HepG2 (cell line): ENCODE measurements at regions not wholly inside any gene's neighbourhood (a gene's known extent, or its start where the extent isn't known, plus 50 kb on each side); places are given as distances from the start of the nearest gene placed in this dataset.

Experiments
- ATAC-seq: fragments of 200-7000 bp; cut with Tn5 transposase; 3 replicates; pipeline ENCODE4 v1.9.1; 2020; ENCODE audit warnings: mild to moderate bottlenecking, moderate library complexity
- BruUV-seq: library from RNA; stranded (reverse); fragments of 400-500 nt; replicated peaks from 2 replicates; lab custom pipeline; 2021; lab: Mats Ljungman, UMichigan
- CTCF ChIA-PET: fragments of 300-600 bp; formaldehyde crosslinking; extraction: SDS; loops from one replicate; lab custom pipeline; 2021; ENCODE audit warnings: low total read pairs, inconsistent platforms, low intra/inter-chr PET ratio; lab: Yijun Ruan, JAX
- POLR2A ChIA-PET: fragments of 350-600 bp; sonication (Branson Sonifier 250); formaldehyde crosslinking; loops from one replicate; lab custom pipeline; 2020; ENCODE audit warnings: antibody characterized with exemption, inconsistent platforms; lab: Yijun Ruan, JAX
- DNase-seq: peaks from one replicate; pipeline ENCODE4 v3.0.0-alpha.2; 2015; ENCODE audit warnings: low spot score
- FAIRE-seq: peaks from 3 replicates; lab custom pipeline; 2011; peaks lifted over from hg19 to GRCh38; lab: Jason Lieb, UNC
- H2AFZ ChIP-seq: one replicate; pipeline ENCODE4 v1.6.1; 2011; ENCODE audit warnings: low read length, inconsistent platforms
- H3K27ac ChIP-seq: fragments of 300-600 bp; 3 replicates; pipeline ENCODE4 v1.8.0; 2011; ENCODE audit warnings: mixed run types, mild to moderate bottlenecking, mixed read lengths, low read length, inconsistent platforms; ENCODE audit not compliant: insufficient read depth; ENCODE audit errors: extremely low read length
- H3K27me3 ChIP-seq, 2 experiments: fragments of 200-600 bp in 1 of 2; 2 replicates in 1 of 2; 3 replicates in 1 of 2; pipeline versions ENCODE4 v1.6.0 to v1.8.0; 2011; ENCODE audit warnings: low read length in 2 of 2, mild to moderate bottlenecking in 2 of 2, moderate library complexity in 2 of 2, inconsistent platforms in 1 of 2; ENCODE audit not compliant: insufficient read depth in 2 of 2, control insufficient read depth in 1 of 2
- H3K36me3 ChIP-seq, 2 experiments: fragments of 200-600 bp in 1 of 2; replicated peaks in 1 of 2; 2 replicates in 1 of 2; 3 replicates in 1 of 2; pipeline versions ENCODE4 v1.5.1 to v1.8.0; 2011; ENCODE audit warnings: low read length in 2 of 2, inconsistent platforms in 1 of 2; ENCODE audit not compliant: insufficient read depth in 2 of 2, control insufficient read depth in 1 of 2
- H3K4me1 ChIP-seq: 2 replicates; pipeline ENCODE4 v1.5.1; 2012; ENCODE audit warnings: low read length, inconsistent platforms; ENCODE audit not compliant: insufficient read depth
- H3K4me2 ChIP-seq: 2 replicates; pipeline ENCODE4 v1.6.0; 2011; ENCODE audit warnings: low read depth, low read length, inconsistent platforms
- H3K4me3 ChIP-seq, 3 experiments: fragments of 200-600 bp in 1 of 3; sonication (generic), shearing (Covaris generic) in 1 of 3; replicated peaks in 1 of 3; 2 replicates each; pipeline ENCODE4 v1.5.1; 2011 to 2016; ENCODE audit warnings: low read length in 3 of 3, inconsistent platforms in 2 of 3, low read depth in 2 of 3, mild to moderate bottlenecking in 2 of 3, control low read depth in 1 of 3, mixed read lengths in 1 of 3; ENCODE audit not compliant: insufficient read depth in 1 of 3
- H3K79me2 ChIP-seq: one replicate; pipeline ENCODE4 v1.6.1; 2011; ENCODE audit warnings: low read length, inconsistent platforms; ENCODE audit not compliant: insufficient read depth
- H3K9ac ChIP-seq: 2 replicates; pipeline ENCODE4 v1.6.0; 2011; ENCODE audit warnings: mild to moderate bottlenecking, low read depth, low read length, inconsistent platforms; ENCODE audit not compliant: insufficient read depth
- H3K9me3 ChIP-seq: 2 replicates; pipeline ENCODE4 v1.5.1; 2012; ENCODE audit warnings: mild to moderate bottlenecking, low read length
- H4K20me1 ChIP-seq: 2 replicates; pipeline ENCODE4 v1.6.0; 2011; ENCODE audit warnings: inconsistent platforms, mild to moderate bottlenecking, low read length, moderate library complexity; ENCODE audit not compliant: insufficient read depth
- BRD4 ChIP-seq: sonication (generic); formaldehyde crosslinking; IDR thresholded peaks from 2 replicates; pipeline ENCODE4 v1.4.0; 2020; ENCODE audit warnings: missing genetic modification reagents
- CAMTA2 ChIP-seq: sonication (generic); formaldehyde crosslinking; IDR thresholded peaks from 2 replicates; pipeline ENCODE4 v1.4.0; 2020; ENCODE audit warnings: mild to moderate bottlenecking, missing genetic modification reagents, borderline replicate concordance
- ELF3 ChIP-seq: IDR thresholded peaks from 2 replicates; pipeline ENCODE4 v1.6.1; 2016; ENCODE audit warnings: missing genetic modification reagents, missing compliant biosample characterization
- HMG20A ChIP-seq: IDR thresholded peaks from 2 replicates; pipeline ENCODE4 v1.6.1; 2016; ENCODE audit warnings: borderline replicate concordance
- HNRNPK ChIP-seq: fragments of 200-400 bp; formaldehyde crosslinking; IDR thresholded peaks from 2 replicates; pipeline ENCODE4 v1.6.1; 2018; ENCODE audit warnings: low read length, low read depth, moderate library complexity, mild to moderate bottlenecking; ENCODE audit not compliant: poor library complexity, severe bottlenecking
- IKZF1 ChIP-seq: fragments of 450-650 bp; IDR thresholded peaks from 2 replicates; pipeline ENCODE4 v1.7.1; 2016
- KLF9 ChIP-seq: IDR thresholded peaks from 2 replicates; pipeline ENCODE4 v1.6.1; 2016; ENCODE audit warnings: low read depth
- MEIS1 ChIP-seq: sonication (generic); formaldehyde crosslinking; IDR thresholded peaks from 2 replicates; pipeline ENCODE4 v1.9.0; 2021; ENCODE audit warnings: mild to moderate bottlenecking, missing genetic modification reagents, moderate library complexity, borderline replicate concordance
- PPARG ChIP-seq: conservative IDR thresholded peaks from 2 replicates; pipeline ENCODE4 v1.6.1; 2016; ENCODE audit warnings: missing biosample characterization, missing genetic modification reagents
- RAD51 ChIP-seq: fragments of 450-650 bp; IDR thresholded peaks from 2 replicates; pipeline ENCODE4 v1.6.1; 2016; ENCODE audit warnings: borderline replicate concordance
- SALL2 ChIP-seq: sonication (generic); formaldehyde crosslinking; IDR thresholded peaks from 2 replicates; pipeline ENCODE4 v1.8.1; 2023; ENCODE audit warnings: mild to moderate bottlenecking, missing genetic modification reagents, inconsistent platforms
- SATB2 ChIP-seq: sonication (generic); formaldehyde crosslinking; IDR thresholded peaks from 2 replicates; pipeline ENCODE4 v1.5.0; 2020; ENCODE audit warnings: missing genetic modification reagents
- TAF15 ChIP-seq: fragments of 200-400 bp; formaldehyde crosslinking; IDR thresholded peaks from one replicate; pipeline ENCODE4 v1.6.1; 2018; ENCODE audit warnings: mild to moderate bottlenecking, low read depth, low read length; ENCODE audit not compliant: poor library complexity, severe bottlenecking
- XBP1 ChIP-seq: sonication (generic); formaldehyde crosslinking; IDR thresholded peaks from 2 replicates; pipeline ENCODE4 v1.5.0; 2020; ENCODE audit warnings: missing genetic modification reagents
- ZNF136 ChIP-seq: sonication (generic); formaldehyde crosslinking; IDR thresholded peaks from 2 replicates; pipeline ENCODE4 v1.8.1; 2022; ENCODE audit warnings: low read depth, mild to moderate bottlenecking, moderate library complexity, missing genetic modification reagents
- ZNF207 ChIP-seq: fragments of 450-650 bp; IDR thresholded peaks from 2 replicates; pipeline ENCODE4 v1.6.1; 2016; ENCODE audit warnings: antibody characterized with exemption, borderline replicate concordance
- ZNF251 ChIP-seq: sonication (generic); formaldehyde crosslinking; IDR thresholded peaks from 2 replicates; pipeline ENCODE4 v1.9.0; 2021; ENCODE audit warnings: mild to moderate bottlenecking, missing genetic modification reagents
- ZNF33A ChIP-seq: sonication (generic); formaldehyde crosslinking; IDR thresholded peaks from 2 replicates; pipeline ENCODE4 v1.5.1; 2020; ENCODE audit warnings: missing genetic modification reagents, mild to moderate bottlenecking, moderate library complexity, borderline replicate concordance
- ZSCAN9 ChIP-seq: IDR thresholded peaks from 2 replicates; pipeline ENCODE4 v1.6.1; 2016; ENCODE audit warnings: borderline replicate concordance
- WGBS: methylation state at CpG from one replicate; pipeline ENCODE4 v1.1.6; 2017; ENCODE audit warnings: low lambda C conversion rate; 5-methylcytosine and 5-hydroxymethylcytosine counted together
- in situ Hi-C: cut with HindIII; loops from 2 replicates; pipeline ENCODE4 v1.10.0; 2017; ENCODE audit warnings: low pct_unique_long_range_greater_than_20kb; ENCODE audit not compliant: extremely low pct_ligation_motif_present
- intact Hi-C: fragments of 100-400 bp; cut with micrococcal nuclease; formaldehyde crosslinking; loops from one replicate; pipeline ENCODE4 v1.10.0; 2022; ENCODE audit not compliant: unreplicated experiment
- TF ChIP-seq, protein P1 (sequence below): IDR thresholded peaks from 2 replicates; pipeline ENCODE4 v1.6.1; 2012; ENCODE audit warnings: inconsistent platforms

DNA sequence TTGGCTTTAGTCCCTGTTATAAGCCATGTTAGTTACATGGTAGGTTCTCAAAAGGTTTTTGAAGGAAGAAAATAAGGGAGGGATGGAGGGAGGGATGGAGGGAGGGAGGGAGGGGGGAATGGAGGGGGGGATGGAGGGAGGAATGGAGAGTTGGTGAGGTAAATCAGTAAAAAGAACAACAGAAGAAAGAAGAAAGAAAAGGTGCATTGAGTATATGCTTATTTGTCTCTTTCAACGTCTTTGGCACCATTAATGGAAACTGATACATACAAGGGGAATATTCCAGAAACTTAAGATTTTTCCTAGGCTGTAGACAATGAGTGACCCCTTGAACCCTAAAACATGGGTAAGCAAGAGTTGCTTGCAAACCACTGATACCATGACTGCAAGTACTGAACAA lies 1056.3 kb downstream of the CDH11 start:
- Histone ChIP-seq H3K9me3 (0 out of 2 replicates have a peak, but pooled peaks cover 4% of the 10 kb centered on the region), H3K27ac (no peak overlapping the region), H3K27me3 (no peaks in the 10 kb centered on the region), H3K9ac (no peak overlapping the region), H2AFZ (no peak overlapping the region), H3K4me1 (no peaks in the 10 kb centered on the region), H4K20me1 (no peaks in the 10 kb centered on the region), H3K4me2 (no peak overlapping the region), H3K79me2 (no peaks in the 10 kb centered on the region), H3K36me3 (no peaks in the 10 kb centered on the region), H3K4me3 (no peak overlapping the region)
- DNase-seq, result no peak
- BruUV-seq, result no TSS peak
- peak; percentile 92 for TF ChIP-seq HNRNPK
- no peak for TF ChIP-seq HMG20A (CRISPR knock-in tag)
- TF ChIP-seq SATB2 (CRISPR knock-in tag), result no peak
- intact Hi-C loops (no loop called here), in situ Hi-C loops (no loop called here)
- FAIRE-seq, result no peak
- ChIA-PET CTCF (no interaction called here), POLR2A (no interaction called here)
- no peak for ATAC-seq
- 0% methylated on average over 1 of the region's 1 CpG for WGBS

DNA sequence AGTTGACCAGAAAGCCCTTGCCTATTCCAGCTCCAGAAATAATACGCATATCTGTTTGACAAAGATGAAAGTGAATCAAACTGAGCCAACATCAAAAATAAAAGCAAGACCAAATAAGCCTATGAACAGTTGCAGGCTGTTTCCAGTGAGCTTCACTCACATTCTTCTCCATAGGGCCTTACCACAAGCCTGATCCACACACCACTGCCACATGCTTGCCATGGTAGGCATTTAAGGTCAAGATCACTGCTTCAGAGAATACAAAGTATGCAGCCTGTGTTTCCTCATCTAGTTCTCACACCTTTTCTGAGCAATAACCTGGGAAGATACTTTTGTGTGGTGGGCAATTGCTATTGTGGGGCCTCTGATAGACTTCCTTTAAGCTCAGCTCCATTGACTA lies 1060.2 kb downstream of the CDH11 start:
- H3K4me2 ChIP-seq, result no peak overlapping the region
- ChIA-PET CTCF (no interaction called here), POLR2A (no interaction called here)
- DNase-seq, result no peak
- H4K20me1 ChIP-seq, result no peaks in the 10 kb centered on the region
- in situ Hi-C loops, result no loop called here
- H3K79me2 ChIP-seq, result no peaks in the 10 kb centered on the region
- no peak overlapping the region for H3K27ac ChIP-seq
- no peaks in the 10 kb centered on the region for H3K36me3 ChIP-seq
- intact Hi-C loops, result no loop called here
- BruUV-seq, result no TSS peak
- no peak for FAIRE-seq
- no peaks in the 10 kb centered on the region for H3K4me1 ChIP-seq
- H3K4me3 ChIP-seq, result no peak overlapping the region
- H3K9me3 ChIP-seq, result no peaks in the 10 kb centered on the region
- no peak overlapping the region for H3K9ac ChIP-seq
- TF ChIP-seq ELF3 (CRISPR knock-in tag), result no peak
- TF ChIP-seq KLF9 (CRISPR knock-in tag), result no peak
- TF ChIP-seq SALL2 (CRISPR knock-in tag), result no peak
- no peak for TF ChIP-seq ZNF207
- TF ChIP-seq TAF15, result no peak
- no peak for TF ChIP-seq XBP1 (CRISPR knock-in tag)
- TF ChIP-seq, protein P1, sequence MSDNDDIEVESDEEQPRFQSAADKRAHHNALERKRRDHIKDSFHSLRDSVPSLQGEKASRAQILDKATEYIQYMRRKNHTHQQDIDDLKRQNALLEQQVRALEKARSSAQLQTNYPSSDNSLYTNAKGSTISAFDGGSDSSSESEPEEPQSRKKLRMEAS, result no peak
- TF ChIP-seq MEIS1, result no peak
- TF ChIP-seq ZNF251 (CRISPR knock-in tag), result no peak
- no peak for TF ChIP-seq ZSCAN9 (CRISPR knock-in tag)
- TF ChIP-seq ZNF33A (CRISPR knock-in tag), result no peak
- no peak for TF ChIP-seq BRD4 (CRISPR knock-in tag)
- TF ChIP-seq IKZF1, result no peak
- no peak for TF ChIP-seq CAMTA2 (CRISPR knock-in tag)
- no peak for TF ChIP-seq ZNF136 (CRISPR knock-in tag)
- TF ChIP-seq PPARG (CRISPR knock-in tag), result no peak
- TF ChIP-seq RAD51, result no peak
- H2AFZ ChIP-seq, result no peak overlapping the region
- WGBS, result 96% methylated on average over 1 of the region's 1 CpG
- no peaks in the 10 kb centered on the region for H3K27me3 ChIP-seq
- ATAC-seq, result no peak
